Activated gamma-delta T cell (primary cell): ENCODE measurements at regions not wholly inside any gene's neighbourhood (a gene's known extent, or its start where the extent isn't known, plus 50 kb on each side); places are given as distances from the start of the nearest gene placed in this dataset.

ENCODE experiments used
- DNase-seq: peaks from one replicate; lab custom pipeline; 2025; lab: John Stamatoyannopoulos, UW

DNA sequence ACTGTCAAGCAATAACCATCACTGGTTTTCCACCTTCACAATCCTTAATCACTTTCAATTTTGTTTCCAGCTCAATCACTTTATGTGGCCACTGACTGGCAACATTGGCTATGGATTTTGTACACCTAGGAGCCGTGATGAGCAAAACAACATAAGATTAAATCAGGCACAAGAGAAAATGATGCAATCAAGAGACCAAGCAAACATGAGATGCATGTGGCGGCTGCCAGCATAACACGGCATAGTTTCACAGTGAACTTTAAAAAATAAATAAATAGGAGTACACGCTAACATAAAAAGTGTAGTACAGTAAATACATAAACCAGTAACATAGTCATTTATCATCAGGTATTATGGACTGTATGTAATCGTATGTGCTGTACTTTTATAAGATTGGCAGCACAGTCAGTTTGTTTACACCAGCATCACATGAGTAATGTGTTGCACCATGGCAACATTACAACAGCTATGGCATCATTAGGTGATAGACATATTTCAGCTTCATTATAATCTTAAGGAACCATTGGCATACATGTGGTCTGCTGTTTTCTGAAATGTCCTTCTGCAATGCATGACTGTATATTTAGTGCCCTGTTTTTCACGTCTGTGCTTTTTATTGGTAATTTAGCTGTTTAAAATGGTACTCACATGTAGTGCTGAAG is 83.3 kb upstream of the PRDM11 start:
- no peak for DNase-seq

GRCh38 chr11:45063669-45064068 is 82.8 kb upstream of the PRDM11 start:
- DNase-seq = no peak

- no peak for DNase-seq
Measured at GRCh38 chr11:45067966-45068365, 78.5 kb upstream of the PRDM11 start.

DNA sequence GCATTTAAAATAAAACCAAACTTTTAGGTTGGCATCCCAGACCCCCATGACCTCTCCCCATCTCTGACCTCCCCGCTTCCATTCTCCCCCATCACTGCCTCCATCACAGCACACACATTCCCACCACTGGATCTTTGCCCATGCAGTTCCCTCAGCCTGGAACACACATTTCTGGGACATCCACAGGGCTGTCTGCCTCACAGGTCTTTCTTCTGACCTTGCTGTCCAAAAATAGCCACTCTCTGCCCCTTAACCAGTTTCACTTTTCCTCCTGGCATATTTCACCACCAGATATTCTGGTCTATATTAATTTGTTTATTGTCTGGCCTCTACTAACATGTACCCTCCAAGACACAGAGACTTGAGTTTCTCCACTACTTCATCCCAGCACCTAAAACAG is 75.2 kb upstream of the PRDM11 start:
- DNase-seq = no peak

GRCh38 chr11:45073685-45074141 is 72.7 kb upstream of the PRDM11 start:
- no peak for DNase-seq

DNA sequence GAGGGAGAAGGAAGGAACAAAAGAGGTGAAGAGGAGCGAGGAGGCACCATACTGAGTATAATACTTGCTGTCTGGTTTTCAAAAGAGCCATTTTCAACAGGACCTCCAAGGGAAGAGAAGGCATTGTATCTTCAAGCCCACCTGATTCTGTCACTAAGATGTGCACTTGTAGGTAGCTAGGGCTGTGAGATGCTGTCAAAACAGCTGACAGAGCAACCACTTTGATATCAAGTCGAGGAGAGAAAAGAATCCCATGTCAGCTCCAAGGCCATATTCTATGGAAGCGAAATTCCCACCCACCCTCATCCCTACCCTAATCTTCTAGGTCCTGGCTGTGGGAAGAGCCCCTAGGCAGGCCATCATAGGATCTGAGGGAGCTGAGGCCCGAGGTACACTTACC is 70.9 kb upstream of the PRDM11 start:
- no peak for DNase-seq

DNA sequence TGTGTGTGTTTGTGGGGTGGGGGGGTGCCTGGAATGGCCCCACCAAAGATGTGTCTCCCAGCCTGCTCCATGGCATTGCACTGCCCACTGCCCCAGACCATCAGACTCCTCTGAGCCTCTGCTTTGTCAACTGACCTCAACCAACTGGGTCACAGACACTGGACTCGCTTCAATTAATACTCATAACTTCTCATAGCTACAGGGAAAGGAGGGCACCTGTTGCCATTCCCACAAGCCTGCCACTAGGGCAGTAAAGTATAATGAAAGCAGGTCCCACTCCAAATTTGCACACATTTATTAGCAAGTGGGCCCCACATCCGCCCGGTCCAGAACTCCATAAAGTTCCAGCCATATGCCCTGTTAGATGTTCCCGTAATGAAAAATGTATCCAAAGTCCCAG is 70.5 kb upstream of the PRDM11 start:
- DNase-seq = no peak

- no peak for DNase-seq
Measured at GRCh38 chr11:45076761-45077160, 69.7 kb upstream of the PRDM11 start.

- no peak for DNase-seq
Measured at GRCh38 chr11:45078236-45079074, 68.0 kb upstream of the PRDM11 start.

DNA sequence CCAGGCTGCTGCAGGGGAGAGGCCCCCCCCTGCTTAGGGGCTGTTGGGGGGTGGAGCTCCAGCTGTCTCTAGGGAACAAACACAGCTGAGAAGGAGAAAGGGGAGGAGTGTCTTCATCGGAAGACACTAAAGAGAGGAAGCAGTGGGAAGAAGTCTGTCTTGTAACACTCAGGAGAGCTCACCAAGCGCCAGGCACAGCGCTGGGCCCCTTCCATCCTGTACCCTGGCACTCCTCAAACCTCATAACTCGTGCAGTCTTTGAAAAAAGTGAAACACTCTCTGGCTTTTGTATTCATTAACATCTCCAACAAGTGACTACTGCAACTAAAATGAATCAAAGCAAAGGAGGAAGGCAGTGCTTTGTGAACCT is 67.4 kb upstream of the PRDM11 start:
- DNase-seq = no peak

DNA sequence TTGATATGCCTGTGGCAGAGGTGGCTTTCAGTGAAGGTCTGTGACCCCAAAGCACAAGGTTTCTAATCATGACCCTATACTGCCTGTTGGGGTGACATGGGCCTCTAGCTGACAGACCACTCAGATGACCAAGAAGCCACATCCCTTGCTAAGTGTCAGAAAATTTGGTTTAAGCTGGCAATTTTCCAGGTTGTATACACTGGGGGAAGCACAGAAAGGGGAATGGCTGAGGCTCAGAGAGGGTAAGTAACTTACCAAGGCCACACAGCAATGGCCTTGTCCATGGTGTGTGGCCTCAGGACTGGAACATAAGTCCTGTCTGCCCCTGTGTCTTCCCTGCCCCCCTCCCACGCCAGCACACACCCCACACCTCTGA is 66.9 kb upstream of the PRDM11 start:
- DNase-seq = no peak

DNA sequence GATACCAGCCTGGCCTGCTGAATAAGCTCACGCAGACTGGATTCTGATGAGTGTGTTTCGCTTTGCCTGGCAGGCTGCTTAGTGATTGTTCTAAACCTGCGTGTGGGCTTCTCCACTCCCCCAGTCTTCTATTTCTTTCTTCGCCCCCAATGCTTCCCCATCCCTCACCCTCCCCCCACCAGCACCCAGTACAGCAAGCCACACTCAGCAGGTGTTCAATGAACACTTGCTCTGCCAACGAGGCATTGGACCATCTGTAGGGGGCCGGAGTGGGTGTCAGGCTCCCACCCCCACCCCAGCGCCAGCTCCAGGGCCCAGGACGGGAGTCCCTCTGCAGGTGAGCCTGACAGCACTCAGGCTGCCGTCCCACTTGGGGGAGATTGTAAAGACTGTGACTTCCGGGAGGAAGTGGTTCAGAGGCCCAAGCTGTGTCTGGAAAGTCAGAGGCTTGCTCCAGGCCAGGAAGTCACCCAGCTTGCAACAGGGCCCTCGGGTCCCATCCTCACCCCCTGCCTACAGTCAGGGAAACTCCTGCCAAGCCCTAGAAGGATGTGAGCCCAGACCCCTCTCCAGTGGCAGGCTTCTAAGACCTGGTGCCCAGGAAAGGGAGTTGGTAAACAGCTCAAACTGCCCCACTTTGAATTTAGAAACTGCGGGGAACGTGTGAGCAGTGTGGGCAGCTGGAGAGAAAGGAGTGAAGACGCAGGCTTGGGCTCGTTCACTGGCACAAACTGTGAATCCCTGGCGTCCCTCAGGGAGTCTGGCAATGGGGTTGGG is 66.3 kb upstream of the PRDM11 start:
- DNase-seq = peak; percentile 23

DNA sequence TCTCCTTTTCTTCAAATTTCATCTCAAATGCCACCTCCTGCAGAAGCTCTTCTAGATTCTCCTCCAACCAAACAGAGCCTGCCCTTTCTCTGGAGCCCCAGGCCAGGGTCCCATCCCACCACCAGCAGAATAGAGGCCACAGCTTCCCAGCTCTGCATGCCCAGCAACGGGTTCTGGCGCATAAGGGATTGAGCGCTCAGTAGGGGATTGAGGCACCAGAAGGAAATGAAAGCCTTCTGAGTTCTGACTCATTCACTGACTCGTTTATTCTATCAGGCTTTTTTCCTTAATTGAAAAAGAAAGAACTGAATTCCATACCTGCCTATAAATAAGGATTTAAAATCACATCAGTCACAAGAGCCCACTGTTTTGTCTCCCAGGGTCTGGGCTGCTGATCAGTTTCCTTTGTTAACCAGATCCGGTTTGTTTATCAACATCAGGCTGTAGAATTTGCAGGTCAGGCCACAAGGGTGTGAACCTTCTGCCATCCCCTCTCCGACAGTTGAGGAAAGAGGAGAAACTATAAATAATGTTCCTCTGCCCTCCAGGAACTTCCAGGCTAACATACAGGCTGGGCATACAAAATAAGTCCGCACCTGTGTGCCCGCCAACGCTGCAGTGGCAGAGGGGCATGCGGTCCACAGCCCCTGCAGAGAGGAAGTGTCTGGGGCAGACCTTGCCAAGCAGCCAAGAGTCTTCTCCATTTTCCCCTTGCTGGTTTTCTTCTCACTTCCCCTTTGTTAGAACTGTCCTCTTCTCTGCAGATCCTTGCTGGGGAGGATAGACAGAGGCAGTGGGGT is 63.5 kb upstream of the PRDM11 start:
- no peak for DNase-seq

DNA sequence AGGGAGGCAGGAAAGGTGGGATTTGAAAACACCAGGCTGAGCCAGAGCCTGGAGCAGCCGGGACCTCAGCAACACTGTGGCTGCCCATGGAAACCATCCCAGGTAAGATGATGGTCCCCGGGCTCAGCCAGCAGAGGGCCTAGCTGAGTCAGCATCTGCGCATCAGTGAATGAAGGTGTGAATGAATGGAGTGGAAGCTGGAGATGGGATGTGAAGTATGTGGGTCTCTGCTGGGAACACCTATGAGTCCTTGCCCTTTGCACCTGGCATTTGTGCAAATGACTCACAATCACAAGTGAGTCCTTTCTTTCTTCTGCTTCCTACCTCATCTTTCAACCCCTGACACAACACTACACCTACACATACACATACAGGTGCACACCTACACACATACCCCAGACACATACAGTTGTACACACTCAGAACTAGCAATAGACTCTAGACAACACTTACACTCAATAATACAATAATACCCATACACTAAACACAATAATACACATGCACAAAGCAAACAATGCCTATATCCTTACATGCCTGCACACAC is 62.8 kb upstream of the PRDM11 start:
- DNase-seq = no peak

DNA sequence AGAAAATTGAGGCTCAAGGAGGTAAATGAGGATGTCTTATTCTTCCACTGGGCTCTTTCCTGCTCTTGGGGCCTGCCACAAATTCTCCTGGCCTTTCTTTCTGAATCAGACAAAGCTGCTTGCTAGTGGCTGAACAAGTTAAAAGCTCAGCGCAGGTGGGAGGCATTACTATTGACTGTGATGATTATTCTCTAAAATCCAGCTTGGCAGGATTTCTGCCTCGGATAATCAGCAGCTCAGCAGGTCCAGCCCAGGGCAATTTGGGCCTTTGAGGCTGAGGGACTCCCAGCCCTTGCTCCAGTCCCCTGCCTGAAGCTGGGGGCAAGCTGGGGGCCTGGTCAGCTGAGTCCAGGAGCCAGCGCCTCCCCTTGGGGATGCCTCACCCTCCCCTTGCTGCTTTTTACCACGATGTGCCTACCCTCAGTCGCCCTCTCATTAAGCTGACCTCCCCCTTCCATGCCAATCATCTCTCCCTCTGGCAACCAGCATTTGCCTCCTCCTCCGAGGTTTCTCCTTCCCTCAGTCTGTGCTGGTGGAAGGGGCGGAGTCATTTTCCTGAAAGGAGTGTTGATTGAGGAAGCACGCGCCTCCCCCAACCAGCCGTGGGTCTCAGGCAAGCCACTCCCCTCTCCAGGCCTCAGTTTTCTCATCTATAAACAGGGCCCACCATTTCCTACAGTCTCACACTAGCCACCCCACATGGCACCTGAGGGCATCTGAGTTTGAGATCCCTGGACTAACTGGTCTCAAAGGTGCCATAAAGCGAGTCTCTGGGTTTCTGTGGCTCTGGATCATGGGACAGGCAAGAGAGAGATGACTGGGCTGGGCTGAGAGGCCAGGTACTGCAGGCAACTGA is 60.6 kb upstream of the PRDM11 start:
- no peak for DNase-seq

- no peak for DNase-seq
Measured at GRCh38 chr11:45086526-45086925, 59.9 kb upstream of the PRDM11 start.

GRCh38 chr11:45087086-45087899 is 59.1 kb upstream of the PRDM11 start:
- no peak for DNase-seq

DNA sequence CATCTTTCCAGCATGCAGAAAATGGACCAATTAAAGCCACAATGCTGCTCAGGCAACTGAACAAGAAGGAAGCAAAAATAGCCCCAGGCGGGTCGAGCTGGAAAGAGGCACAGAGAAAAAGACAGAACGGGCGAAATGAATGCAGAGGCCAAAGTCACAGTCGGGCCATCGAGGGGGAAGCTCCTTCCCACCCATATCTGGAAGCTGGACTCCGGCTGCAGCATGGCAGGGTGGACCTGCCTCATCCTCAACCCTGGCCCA is 58.6 kb upstream of the PRDM11 start:
- DNase-seq = no peak

GRCh38 chr11:45089251-45089650 is 57.2 kb upstream of the PRDM11 start:
- DNase-seq = no peak
